Endothelial cell of umbilical vein (primary cell): ENCODE measurements at regions not wholly inside any gene's neighbourhood (a gene's known extent, or its start where the extent isn't known, plus 50 kb on each side); places are given as distances from the start of the nearest gene placed in this dataset.

Experiments
- CTCF ChIP-seq, 2 donors: IDR thresholded peaks; 1 replicate in 1 of 2; 2 replicates in 1 of 2; pipeline ENCODE4 v1.5.1; 2011; ENCODE audit warnings: low read length in 2 of 2, mild to moderate bottlenecking in 2 of 2, moderate library complexity in 2 of 2, control low read depth in 1 of 2, inconsistent platforms in 1 of 2, low read depth in 1 of 2; ENCODE audit not compliant: insufficient read depth in 1 of 2; ENCODE audit errors: extremely low read depth in 1 of 2
- EZH2 ChIP-seq: IDR thresholded peaks from 2 replicates; pipeline ENCODE4 v1.6.1; 2012; ENCODE audit warnings: borderline replicate concordance, low read depth, mild to moderate bottlenecking, moderate library complexity, low read length, inconsistent platforms; ENCODE audit not compliant: severe bottlenecking
- GATA2 ChIP-seq: IDR thresholded peaks from 2 replicates; pipeline ENCODE4 v1.7.0; 2011; ENCODE audit warnings: low read depth, mild to moderate bottlenecking, moderate library complexity, mixed read lengths, low read length; ENCODE audit not compliant: insufficient read length, insufficient read depth
- MAX ChIP-seq: IDR thresholded peaks from 2 replicates; pipeline ENCODE4 v1.6.1; 2011; ENCODE audit not compliant: insufficient read depth, insufficient read length
- POLR2A ChIP-seq: IDR thresholded peaks from 2 replicates; pipeline ENCODE4 v1.6.1; 2012; ENCODE audit warnings: low read depth, mild to moderate bottlenecking, control low read depth, low read length

GRCh38 chr4:151983854-151984253, 223.0 kb upstream of the GATB start:
- no peak for TF ChIP-seq CTCF (IDR thresholded peaks at IDR 0.05; ENCODE audit: extremely low read depth in 1 of 2, insufficient read depth in 1 of 2, low read depth in 1 of 2, low read length in 2 of 2)
- no peak for TF ChIP-seq POLR2A
- TF ChIP-seq EZH2: no peak
- no peak for TF ChIP-seq GATA2
- no peak for TF ChIP-seq MAX
